Lung (tissue), 11 donors: ENCODE measurements at regions not wholly inside any gene's neighbourhood (a gene's known extent, or its start where the extent isn't known, plus 50 kb on each side); places are given as distances from the start of the nearest gene placed in this dataset.
"Not testable (repeated sequence)": the region's sequence is repeated elsewhere in the genome, so short reads cannot be mapped to it uniquely, and the experiment has no call there.

Experiments
- ATAC-seq: fragments of 200-7000 bp; cut with Tn5 transposase; one replicate; pipeline ENCODE4 v1.9.1; 2020; ENCODE audit warnings: moderate number of reproducible peaks; ENCODE audit not compliant: insufficient read depth, low FRiP score
- DNase-seq, 3 donors: peaks; one replicate each; pipeline ENCODE4 v3.0.0-alpha.2; 2013 to 2017
- H3K27ac ChIP-seq, 2 donors: one replicate each; pipeline ENCODE4 v1.5.1; 2013; ENCODE audit warnings: mild to moderate bottlenecking in 2 of 2, moderate library complexity in 2 of 2, control low read depth in 1 of 2, inconsistent platforms in 1 of 2, low read depth in 1 of 2, low read length in 1 of 2
- H3K27me3 ChIP-seq, 3 donors: one replicate each; pipeline ENCODE4 v1.5.1; 2013; ENCODE audit warnings: low read length in 2 of 3; ENCODE audit not compliant: control insufficient read depth in 3 of 3, insufficient read depth in 3 of 3
- H3K36me3 ChIP-seq, 4 donors: one replicate each; pipeline ENCODE4 v1.5.1; 2013; ENCODE audit warnings: low read length in 4 of 4, mild to moderate bottlenecking in 1 of 4, moderate library complexity in 1 of 4; ENCODE audit not compliant: control insufficient read depth in 4 of 4, insufficient read depth in 4 of 4
- H3K4me1 ChIP-seq, 5 donors: one replicate each; pipeline ENCODE4 v1.5.1; 2013; ENCODE audit warnings: low read length in 5 of 5, mild to moderate bottlenecking in 2 of 5, moderate library complexity in 1 of 5; ENCODE audit not compliant: control insufficient read depth in 5 of 5, insufficient read depth in 5 of 5
- H3K4me3 ChIP-seq: one replicate; pipeline ENCODE4 v1.5.1; 2013; ENCODE audit warnings: mild to moderate bottlenecking, control low read depth, moderate library complexity
- H3K9ac ChIP-seq, 2 donors: one replicate each; pipeline ENCODE4 v1.5.1; 2013; ENCODE audit warnings: low read length in 2 of 2, control low read depth in 1 of 2; ENCODE audit not compliant: insufficient read depth in 1 of 2
- H3K9me3 ChIP-seq, 4 donors: one replicate each; pipeline ENCODE4 v1.5.1; 2013; ENCODE audit warnings: low read length in 3 of 4, mild to moderate bottlenecking in 1 of 4, moderate library complexity in 1 of 4; ENCODE audit not compliant: control insufficient read depth in 4 of 4, insufficient read depth in 3 of 4
- WGBS, 2 donors: extraction: QIAGEN DNeasy Blood & Tissue Kit; methylation state at CpG; one replicate each; pipeline ENCODE4 v1.1.7; 2013; 5-methylcytosine and 5-hydroxymethylcytosine counted together
- TF ChIP-seq, protein P1 (sequence below): IDR thresholded peaks from 2 replicates; pipeline ENCODE4 v1.5.1; 2012; ENCODE audit warnings: mild to moderate bottlenecking; ENCODE audit errors: control extremely low read depth, extremely low read depth
- donor health status: control.
- donor health status: control.
- donor health status: Bipolar disorder and iron deficiency.
- donor health status: healthy.
- donor health status: DM: yes; HTN: yes; CAD: no.

DNA sequence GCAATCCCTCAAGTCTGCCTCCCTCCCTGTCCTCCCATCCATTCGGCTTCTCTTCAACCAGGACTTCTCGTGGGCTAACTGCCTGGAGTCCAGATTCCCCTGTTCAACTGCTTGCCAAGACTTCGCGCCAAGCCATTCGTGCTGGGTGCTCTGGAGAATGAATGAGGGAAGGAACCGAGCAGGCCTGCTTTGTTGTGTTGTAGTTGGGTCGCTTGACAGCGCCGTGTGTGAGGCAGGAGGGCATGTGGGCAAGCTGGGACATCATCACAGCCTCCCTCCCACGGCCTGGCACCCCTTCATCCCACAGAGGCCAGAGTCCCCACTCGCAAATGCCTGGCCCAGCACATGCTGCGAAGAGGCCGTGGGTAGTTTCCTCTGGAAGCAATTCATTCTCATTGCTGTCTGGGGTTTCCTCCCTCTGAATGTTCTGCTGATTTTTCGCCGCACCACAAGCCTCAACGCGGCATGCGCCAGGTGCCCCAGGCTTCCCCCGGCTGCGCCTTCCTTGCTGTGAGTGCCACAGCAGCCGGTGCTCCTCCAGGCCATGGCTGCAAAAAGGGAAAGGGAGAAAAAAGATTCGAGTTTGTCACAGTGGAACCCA, 336.0 kb downstream of the QKI start:
- Histone ChIP-seq H3K9me3 (peaks cover 0 to 3% (median 1%) of the 10 kb centered on the region in 4 donors), H3K4me3 (no peak overlapping the region), H3K4me1 (peaks cover 0 to 2% (median 0%) of the 10 kb centered on the region in 5 donors), H3K27me3 (no peaks in the 10 kb centered on the region), H3K36me3 (no peaks in the 10 kb centered on the region), H3K27ac (no peak overlapping the region), H3K9ac (no peak overlapping the region)
- WGBS, 2 donors = 37 to 60% methylated on average over 22 of the region's 22 CpGs
- TF ChIP-seq, protein P1, sequence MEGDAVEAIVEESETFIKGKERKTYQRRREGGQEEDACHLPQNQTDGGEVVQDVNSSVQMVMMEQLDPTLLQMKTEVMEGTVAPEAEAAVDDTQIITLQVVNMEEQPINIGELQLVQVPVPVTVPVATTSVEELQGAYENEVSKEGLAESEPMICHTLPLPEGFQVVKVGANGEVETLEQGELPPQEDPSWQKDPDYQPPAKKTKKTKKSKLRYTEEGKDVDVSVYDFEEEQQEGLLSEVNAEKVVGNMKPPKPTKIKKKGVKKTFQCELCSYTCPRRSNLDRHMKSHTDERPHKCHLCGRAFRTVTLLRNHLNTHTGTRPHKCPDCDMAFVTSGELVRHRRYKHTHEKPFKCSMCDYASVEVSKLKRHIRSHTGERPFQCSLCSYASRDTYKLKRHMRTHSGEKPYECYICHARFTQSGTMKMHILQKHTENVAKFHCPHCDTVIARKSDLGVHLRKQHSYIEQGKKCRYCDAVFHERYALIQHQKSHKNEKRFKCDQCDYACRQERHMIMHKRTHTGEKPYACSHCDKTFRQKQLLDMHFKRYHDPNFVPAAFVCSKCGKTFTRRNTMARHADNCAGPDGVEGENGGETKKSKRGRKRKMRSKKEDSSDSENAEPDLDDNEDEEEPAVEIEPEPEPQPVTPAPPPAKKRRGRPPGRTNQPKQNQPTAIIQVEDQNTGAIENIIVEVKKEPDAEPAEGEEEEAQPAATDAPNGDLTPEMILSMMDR = no peak
- DNase-seq = no peak
- ATAC-seq = no peak

DNA sequence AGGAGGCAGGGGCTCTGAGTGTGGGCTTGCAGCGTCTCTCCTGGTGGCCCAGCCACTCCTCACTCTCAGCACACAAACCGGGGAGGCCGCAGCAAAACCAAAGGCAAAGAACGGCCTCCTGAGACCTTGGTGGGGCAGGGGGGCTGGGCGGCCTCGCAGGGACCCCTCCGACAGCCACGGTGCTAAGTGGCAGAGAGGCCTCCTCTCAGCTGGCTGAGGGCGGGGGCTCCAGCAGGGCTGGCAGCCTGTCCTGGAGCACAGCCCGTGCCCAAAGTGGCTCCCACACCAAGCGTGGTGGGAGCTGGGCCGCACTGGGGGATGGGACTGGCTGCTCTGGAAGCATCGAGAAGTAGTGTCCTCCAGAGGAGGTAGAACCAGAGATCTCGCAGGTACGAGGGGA, 334.4 kb downstream of the QKI start:
- ATAC-seq (no peak), DNase-seq (no peak)
- no peaks in the 10 kb centered on the region for H3K36me3 ChIP-seq
- H3K4me3 ChIP-seq = no peak overlapping the region
- H3K27me3 ChIP-seq = no peaks in the 10 kb centered on the region
- H3K4me1 ChIP-seq = peaks cover 0 to 2% (median 0%) of the 10 kb centered on the region in 5 donors
- H3K9ac ChIP-seq = no peak overlapping the region
- peak overlapping the region in 1 of 2 donors; percentile 22 for H3K27ac ChIP-seq
- WGBS, 2 donors = 81 to 94% methylated on average over 15 of the region's 15 CpGs
- peaks cover 0 to 3% (median 1%) of the 10 kb centered on the region in 4 donors for H3K9me3 ChIP-seq
- TF ChIP-seq, protein P1 = no peak

DNA sequence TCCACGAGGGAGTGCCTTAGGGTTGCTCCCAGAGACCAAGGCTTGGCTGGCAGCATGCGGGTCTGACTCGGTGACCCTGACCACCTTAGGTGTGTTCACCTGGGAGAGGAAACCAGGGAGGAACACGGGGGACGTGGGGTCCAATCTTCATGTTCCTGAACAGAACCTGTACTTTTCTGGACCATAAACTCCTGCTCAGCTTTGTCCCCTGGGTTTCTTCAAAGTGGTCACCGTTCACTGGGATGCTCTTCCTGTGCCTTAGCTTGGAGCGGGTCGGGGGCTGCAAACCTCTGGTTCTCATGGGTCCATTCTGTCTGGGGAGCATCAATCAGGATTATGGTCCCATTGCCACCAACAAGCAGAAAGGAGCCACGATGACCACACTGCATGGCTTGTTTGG, 333.5 kb downstream of the QKI start:
- Histone ChIP-seq H3K4me1 (peaks cover 0 to 2% (median 0%) of the 10 kb centered on the region in 5 donors), H3K9me3 (no peaks in the 10 kb centered on the region), H3K27me3 (no peaks in the 10 kb centered on the region), H3K9ac (no peak overlapping the region), H3K4me3 (no peak overlapping the region), H3K27ac (peak overlapping the region in 1 of 2 donors; percentile 22), H3K36me3 (no peaks in the 10 kb centered on the region)
- DNase-seq = no peak
- ATAC-seq = no peak
- TF ChIP-seq, protein P1 = no peak
- 93 to 96% methylated on average over 9 of the region's 9 CpGs for WGBS, 2 donors

DNA sequence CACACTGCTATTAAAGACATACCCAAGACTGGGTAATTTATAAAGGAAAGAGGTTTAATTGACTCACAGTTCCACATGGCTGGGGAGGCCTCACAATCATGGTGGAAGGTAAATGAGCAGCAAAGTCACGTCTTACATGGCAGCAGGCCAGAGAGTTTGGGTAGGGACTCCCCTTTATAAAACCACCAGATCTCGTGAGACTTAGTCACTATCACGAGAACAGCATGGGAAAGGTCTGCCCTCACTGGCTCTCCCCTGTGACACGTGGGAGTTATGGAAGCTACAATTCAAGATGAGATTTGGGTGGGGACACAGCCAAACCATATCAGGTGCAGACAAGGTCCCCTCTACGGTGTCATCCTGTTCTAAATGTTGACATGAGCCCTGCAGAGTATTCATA, 332.5 kb downstream of the QKI start:
- not testable (repeated sequence) for DNase-seq

More for the DNA sequence above, 332.5 kb downstream of the QKI start:
- peak overlapping the region in 1 of 2 donors; percentile 67 for H3K27ac ChIP-seq
- not testable (repeated sequence) for H3K4me3 ChIP-seq, H3K9me3 ChIP-seq, H3K27me3 ChIP-seq, ATAC-seq, H3K4me1 ChIP-seq, H3K9ac ChIP-seq, H3K36me3 ChIP-seq
- 84 to 91% methylated on average over 5 of the region's 5 CpGs for WGBS, 2 donors
